ENCODE measurements at regions not wholly inside any gene's neighbourhood (a gene's known extent, or its start where the extent isn't known, plus 50 kb on each side); places are given as distances from the start of the nearest gene placed in this dataset.
"Not testable (repeated sequence)": the region's sequence is repeated elsewhere in the genome, so short reads cannot be mapped to it uniquely, and the experiment has no call there.

DNA sequence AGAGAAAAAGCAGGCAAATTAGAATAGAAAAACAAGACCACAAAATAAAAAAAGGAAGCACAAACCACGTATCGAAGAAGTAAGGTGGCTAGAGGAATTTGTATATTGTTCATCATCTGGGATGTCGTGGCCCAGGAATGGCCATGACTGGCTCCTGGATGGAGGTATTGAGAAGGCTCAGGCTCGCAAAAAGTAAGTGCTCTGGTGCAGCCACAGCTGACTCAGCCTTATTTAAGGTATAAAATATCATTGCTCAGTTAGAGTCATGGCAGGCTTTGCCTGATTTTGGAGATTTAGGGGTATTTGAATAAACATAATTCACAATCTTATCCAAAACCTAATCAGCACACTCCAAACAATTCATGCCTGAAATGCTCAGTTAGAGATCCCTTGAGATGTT is 78.4 kb upstream of the FANCL start:
- no peak overlapping the region for H3K4me3 ChIP-seq
- ATAC-seq (ENCODE audit: insufficient number of reproducible peaks, low FRiP score, low read depth) (no peak), DNase-seq (ENCODE audit: low spot score) (no peak)
- no peak overlapping the region for H3K27ac ChIP-seq
- H3K36me3 ChIP-seq = no peaks in the 10 kb centered on the region
- TF ChIP-seq, protein P1, sequence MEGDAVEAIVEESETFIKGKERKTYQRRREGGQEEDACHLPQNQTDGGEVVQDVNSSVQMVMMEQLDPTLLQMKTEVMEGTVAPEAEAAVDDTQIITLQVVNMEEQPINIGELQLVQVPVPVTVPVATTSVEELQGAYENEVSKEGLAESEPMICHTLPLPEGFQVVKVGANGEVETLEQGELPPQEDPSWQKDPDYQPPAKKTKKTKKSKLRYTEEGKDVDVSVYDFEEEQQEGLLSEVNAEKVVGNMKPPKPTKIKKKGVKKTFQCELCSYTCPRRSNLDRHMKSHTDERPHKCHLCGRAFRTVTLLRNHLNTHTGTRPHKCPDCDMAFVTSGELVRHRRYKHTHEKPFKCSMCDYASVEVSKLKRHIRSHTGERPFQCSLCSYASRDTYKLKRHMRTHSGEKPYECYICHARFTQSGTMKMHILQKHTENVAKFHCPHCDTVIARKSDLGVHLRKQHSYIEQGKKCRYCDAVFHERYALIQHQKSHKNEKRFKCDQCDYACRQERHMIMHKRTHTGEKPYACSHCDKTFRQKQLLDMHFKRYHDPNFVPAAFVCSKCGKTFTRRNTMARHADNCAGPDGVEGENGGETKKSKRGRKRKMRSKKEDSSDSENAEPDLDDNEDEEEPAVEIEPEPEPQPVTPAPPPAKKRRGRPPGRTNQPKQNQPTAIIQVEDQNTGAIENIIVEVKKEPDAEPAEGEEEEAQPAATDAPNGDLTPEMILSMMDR (IDR thresholded peaks at IDR 0.05) = no peak
- no peaks in the 10 kb centered on the region for H3K4me1 ChIP-seq (ENCODE audit: control insufficient read depth in 1 of 2, low read depth in 2 of 2)
- no peaks in the 10 kb centered on the region for H3K9me3 ChIP-seq
- no peaks in the 10 kb centered on the region for H3K27me3 ChIP-seq (replicated peaks; ENCODE audit: insufficient read depth)

DNA sequence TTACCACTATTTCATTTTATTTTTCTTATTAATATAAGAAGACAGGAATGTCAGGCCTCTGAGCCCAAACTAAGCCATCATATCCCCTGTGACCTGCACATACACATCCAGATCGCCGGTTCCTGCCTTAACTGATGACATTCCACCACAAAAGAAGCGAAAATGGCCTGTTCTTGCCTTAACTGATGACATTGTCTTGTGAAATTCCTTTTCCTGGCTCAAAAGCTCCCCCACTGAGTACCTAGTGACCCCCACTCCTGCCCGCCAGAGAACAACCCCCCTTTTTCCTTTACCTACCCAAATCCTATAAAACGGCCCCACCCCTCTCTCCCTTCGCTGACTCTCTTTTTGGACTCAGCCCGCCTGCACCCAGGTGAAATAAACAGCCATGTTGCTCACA is 77.8 kb upstream of the FANCL start:
- H3K9me3 ChIP-seq; H3K36me3 ChIP-seq; H3K4me1 ChIP-seq (ENCODE audit: control insufficient read depth in 1 of 2, low read depth in 2 of 2); ATAC-seq (ENCODE audit: insufficient number of reproducible peaks, low FRiP score, low read depth); H3K27me3 ChIP-seq (replicated peaks; ENCODE audit: insufficient read depth); DNase-seq (ENCODE audit: low spot score); H3K4me3 ChIP-seq; H3K27ac ChIP-seq: not testable (repeated sequence)

DNA sequence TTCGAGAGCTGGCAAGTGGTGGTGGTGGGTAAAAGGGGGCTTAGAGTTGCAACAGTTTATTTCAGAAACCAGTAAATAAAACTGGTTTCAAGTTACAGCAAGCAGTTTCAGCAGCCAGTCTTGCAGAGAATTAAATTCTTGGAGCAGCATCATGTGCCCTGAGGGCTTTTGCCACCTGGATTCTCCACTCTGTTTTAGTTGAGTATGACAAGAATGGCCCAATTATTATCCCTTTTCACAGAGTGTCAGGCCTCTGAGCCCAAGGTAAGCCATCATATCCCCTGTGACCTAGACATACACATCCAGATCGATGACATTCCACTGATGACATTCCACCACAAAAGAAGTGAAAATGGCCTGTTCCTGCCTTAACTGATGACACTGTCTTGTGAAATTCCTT is 72.8 kb upstream of the FANCL start:
- TF ChIP-seq, protein P1 (IDR thresholded peaks at IDR 0.05) = no peak
- Histone ChIP-seq H3K36me3 (no peaks in the 10 kb centered on the region), H3K27ac (no peak overlapping the region), H3K4me1 (ENCODE audit: control insufficient read depth in 1 of 2, low read depth in 2 of 2) (no peaks in the 10 kb centered on the region), H3K9me3 (no peaks in the 10 kb centered on the region), H3K4me3 (no peak overlapping the region), H3K27me3 (replicated peaks; ENCODE audit: insufficient read depth) (no peaks in the 10 kb centered on the region)
- ATAC-seq (ENCODE audit: insufficient number of reproducible peaks, low FRiP score, low read depth) (no peak), DNase-seq (ENCODE audit: low spot score) (no peak)

DNA sequence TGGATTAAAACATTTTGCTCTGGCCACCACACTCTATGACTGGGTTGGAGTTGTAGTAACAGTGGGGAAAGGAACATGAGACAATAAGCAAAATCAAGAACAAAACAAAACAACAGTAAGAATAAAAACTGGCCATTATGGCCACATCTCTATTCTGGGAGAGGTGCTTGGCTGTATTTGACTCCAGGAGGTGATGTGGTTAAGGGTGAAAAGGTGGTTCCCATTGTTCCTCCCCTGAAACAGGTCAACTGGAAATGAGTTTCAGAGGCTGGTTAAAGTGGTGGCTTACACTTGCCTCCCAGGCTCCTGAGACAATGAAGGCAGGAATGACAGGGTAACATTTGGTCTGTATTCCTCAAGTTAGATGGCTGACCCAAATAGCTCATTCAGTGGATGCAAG is 67.3 kb upstream of the FANCL start:
- no peak for DNase-seq (ENCODE audit: low spot score)
- TF ChIP-seq, protein P1 (IDR thresholded peaks at IDR 0.05) = no peak

DNA sequence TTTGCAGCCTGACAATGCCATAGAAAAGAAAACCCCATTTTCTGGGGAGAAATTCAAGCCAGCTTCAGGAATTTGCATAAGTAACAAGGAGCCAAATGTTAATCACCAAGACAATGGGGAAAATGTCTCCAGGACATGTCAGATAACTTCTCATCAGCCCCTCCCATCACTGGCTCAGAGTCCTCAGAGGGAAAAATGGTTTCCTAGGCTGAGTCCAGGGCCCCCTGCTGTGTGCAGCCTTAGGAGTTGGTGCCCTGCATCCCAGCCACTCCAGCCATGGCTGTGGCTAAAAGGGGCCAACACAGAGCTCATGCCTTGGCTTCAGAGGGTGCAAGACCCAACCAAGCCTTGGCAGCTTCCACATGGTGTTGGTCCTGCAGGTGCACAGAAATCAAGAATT is 63.7 kb upstream of the FANCL start:
- Histone ChIP-seq H3K27ac (no peak overlapping the region), H3K4me3 (no peak overlapping the region), H3K9me3 (no peaks in the 10 kb centered on the region), H3K4me1 (ENCODE audit: control insufficient read depth in 1 of 2, low read depth in 2 of 2) (no peaks in the 10 kb centered on the region), H3K27me3 (replicated peaks; ENCODE audit: insufficient read depth) (no peaks in the 10 kb centered on the region), H3K36me3 (no peaks in the 10 kb centered on the region)
- DNase-seq (ENCODE audit: low spot score) (no peak), ATAC-seq (ENCODE audit: insufficient number of reproducible peaks, low FRiP score, low read depth) (no peak)
- TF ChIP-seq, protein P1 (IDR thresholded peaks at IDR 0.05) = no peak

More for the DNA sequence above, 67.3 kb upstream of the FANCL start:
- Histone ChIP-seq H3K4me3 (no peak overlapping the region), H3K36me3 (no peaks in the 10 kb centered on the region), H3K9me3 (no peaks in the 10 kb centered on the region), H3K27me3 (replicated peaks; ENCODE audit: insufficient read depth) (no peaks in the 10 kb centered on the region), H3K27ac (no peak overlapping the region), H3K4me1 (ENCODE audit: control insufficient read depth in 1 of 2, low read depth in 2 of 2) (no peaks in the 10 kb centered on the region)
- ATAC-seq (ENCODE audit: insufficient number of reproducible peaks, low FRiP score, low read depth) = no peak

DNA sequence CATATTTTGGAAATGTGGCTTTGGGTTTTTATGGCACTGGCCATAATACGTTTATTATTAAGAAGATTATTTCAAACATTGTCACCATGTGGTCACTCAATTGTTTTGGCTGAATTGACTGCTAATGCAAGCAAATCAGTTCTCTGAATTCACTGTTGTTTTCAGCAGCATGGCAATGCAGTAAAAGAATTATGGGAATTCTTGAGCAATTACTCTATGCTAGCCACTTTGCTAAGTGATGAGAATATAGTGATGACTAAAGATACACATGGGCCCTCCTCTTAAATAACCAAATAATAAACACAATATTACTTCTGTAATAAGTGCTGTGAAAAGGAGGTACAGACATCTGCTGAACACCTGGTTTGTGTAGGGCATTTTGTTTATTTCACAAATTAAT is 58.0 kb upstream of the FANCL start:
- no peak overlapping the region for H3K4me3 ChIP-seq
- ATAC-seq (ENCODE audit: insufficient number of reproducible peaks, low FRiP score, low read depth) (no peak), DNase-seq (ENCODE audit: low spot score) (no peak)
- no peaks in the 10 kb centered on the region for H3K4me1 ChIP-seq (ENCODE audit: control insufficient read depth in 1 of 2, low read depth in 2 of 2)
- no peak overlapping the region for H3K27ac ChIP-seq
- H3K9me3 ChIP-seq = no peaks in the 10 kb centered on the region
- no peaks in the 10 kb centered on the region for H3K36me3 ChIP-seq
- H3K27me3 ChIP-seq (replicated peaks; ENCODE audit: insufficient read depth) = no peaks in the 10 kb centered on the region
- TF ChIP-seq, protein P1 (IDR thresholded peaks at IDR 0.05) = no peak
